ENCODE measurements at regions not wholly inside any gene's neighbourhood (a gene's known extent, or its start where the extent isn't known, plus 50 kb on each side); places are given as distances from the start of the nearest gene placed in this dataset.

DNA sequence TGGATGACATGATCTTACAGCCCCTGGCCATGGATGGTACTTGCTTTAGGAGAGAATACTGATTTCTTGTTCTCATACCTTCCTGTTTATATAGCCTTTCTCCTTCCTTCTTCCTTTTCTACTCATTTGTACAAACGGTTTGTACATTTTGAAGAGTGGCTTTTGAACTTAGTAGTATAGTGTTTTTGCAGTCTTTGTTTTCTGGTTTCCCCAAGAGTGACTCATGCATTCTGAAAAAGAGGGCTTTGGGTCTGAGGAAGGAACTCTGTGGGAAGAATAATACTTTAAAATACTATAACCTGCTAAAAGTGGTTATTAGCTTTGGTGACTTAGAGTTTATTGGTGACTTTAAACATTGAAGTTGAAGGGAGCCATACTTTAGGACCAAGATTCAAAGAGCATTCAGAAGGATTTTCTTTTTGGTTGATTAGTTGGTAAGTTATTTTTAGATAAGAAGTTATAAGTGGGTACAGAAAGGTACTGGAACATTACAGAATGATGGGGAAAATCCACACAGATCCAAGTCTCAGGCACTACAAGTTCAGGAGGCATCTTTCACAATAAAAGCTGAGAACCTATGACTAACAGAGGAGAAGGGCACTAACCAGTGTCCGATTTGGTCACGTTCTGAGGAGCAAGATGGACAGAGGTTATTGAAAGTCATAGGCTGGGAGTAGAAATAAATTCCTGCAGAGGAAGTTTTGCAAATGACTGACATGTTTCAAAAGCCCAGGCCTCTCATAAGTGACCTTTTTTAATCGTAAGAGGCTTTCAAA, 369.6 kb upstream of the AZI2 start:
- Histone ChIP-seq H3K14ac (ENCODE audit: insufficient read length) (no peak overlapping the region), H4K91ac (replicated peaks; ENCODE audit: insufficient read length, low read length) (no peak overlapping the region), H2AFZ (ENCODE audit: low read length) (no peak overlapping the region), H2BK20ac (ENCODE audit: low read length) (no peak overlapping the region), H3K23ac (ENCODE audit: insufficient read length) (no peak overlapping the region), H2BK120ac (replicated peaks; ENCODE audit: low read depth, low read length) (no peak overlapping the region), H4K5ac (ENCODE audit: insufficient read length, low read depth, low read length) (no peak overlapping the region), H2BK12ac (ENCODE audit: low read depth, low read length) (no peak overlapping the region), H2AK5ac (ENCODE audit: low read depth, low read length) (no peak overlapping the region), H3K9ac (replicated peaks in 1 of 4; ENCODE audit: extremely low read depth in 1 of 4, low read depth in 3 of 4, low read length in 3 of 4) (no peak overlapping the region), H3K4me1 (replicated peaks in 1 of 4; ENCODE audit: control insufficient read depth in 3 of 4, insufficient read depth in 4 of 4, low read length in 3 of 4) (no peaks in the 10 kb centered on the region), H3K27me3 (replicated peaks in 1 of 4; ENCODE audit: control insufficient read depth in 3 of 4, extremely low read depth in 1 of 4, insufficient read depth in 3 of 4, low read length in 3 of 4) (no peaks in the 10 kb centered on the region), H3K79me2 (ENCODE audit: control insufficient read depth in 1 of 2, insufficient read depth in 2 of 2, low read length in 2 of 2) (no peaks in the 10 kb centered on the region), H3K27ac (ENCODE audit: low read depth, low read length) (no peak overlapping the region), H4K8ac (ENCODE audit: extremely low read depth, insufficient read depth, low read length) (no peak overlapping the region), H4K20me1 (replicated peaks in 1 of 2; ENCODE audit: control insufficient read depth in 1 of 2, insufficient read depth in 2 of 2, low read length in 2 of 2) (no peaks in the 10 kb centered on the region), H3K9me3 (ENCODE audit: insufficient read depth in 2 of 2, low read depth in 1 of 2, low read length in 1 of 2) (no peaks in the 10 kb centered on the region), H3K56ac (replicated peaks; ENCODE audit: insufficient read length, low read depth, low read length) (no peak overlapping the region), H2BK5ac (ENCODE audit: low read depth, low read length) (no peak overlapping the region), H3K4me2 (ENCODE audit: insufficient read depth in 1 of 2, low read depth in 2 of 2, low read length in 2 of 2) (no peak overlapping the region), H3K4me3 (ENCODE audit: extremely low read depth in 1 of 4, insufficient read depth in 2 of 4, low read depth in 3 of 4, low read length in 4 of 4) (no peak overlapping the region), H3K18ac (ENCODE audit: extremely low read depth, low read length) (no peak overlapping the region), H3K79me1 (ENCODE audit: low read depth, low read length) (no peaks in the 10 kb centered on the region), H3K36me3 (ENCODE audit: control insufficient read depth in 2 of 4, insufficient read depth in 4 of 4, low read length in 3 of 4) (no peaks in the 10 kb centered on the region), H2BK15ac (ENCODE audit: low read length) (no peak overlapping the region), H3K23me2 (ENCODE audit: low read depth, low read length) (no peaks in the 10 kb centered on the region), H3K4ac (replicated peaks; ENCODE audit: insufficient read length, low read depth, low read length) (no peak overlapping the region)
- no peak for FAIRE-seq
- POLR2A ChIA-PET (ENCODE audit: partially characterized antibody) = no interaction called here
- no peak for DNase-seq (ENCODE audit: low read depth in 1 of 2, low spot score in 2 of 2)
- CTCF ChIA-PET (ENCODE audit: partially characterized antibody) = no interaction called here
- 83% methylated on average over 4 of the region's 4 CpGs; no CpG with 5 or more reads in 1 of the 2 experiments for WGBS, 2 experiments (ENCODE audit: extremely low coverage in 1 of 2, insufficient coverage in 1 of 2, insufficient read length in 1 of 2, insufficient replicate concordance in 2 of 2, low coverage in 1 of 2, low lambda C conversion rate in 2 of 2, missing lambda C conversion rate in 1 of 2)
- TF ChIP-seq BRCA1 (IDR thresholded peaks at IDR 0.05; ENCODE audit: low read depth, low read length) (no peak), SAP30 (IDR thresholded peaks at IDR 0.05; ENCODE audit: insufficient read depth, insufficient replicate concordance, low read length) (no peak), EGR1 (IDR thresholded peaks at IDR 0.05; ENCODE audit: borderline replicate concordance, low read depth, low read length) (no peak), NRF1 (IDR thresholded peaks at IDR 0.05; ENCODE audit: low read depth, low read length) (no peak), PHF8 (conservative IDR thresholded peaks at IDR 0.05; ENCODE audit: low read depth, low read length) (no peak), ASH2L (IDR thresholded peaks at IDR 0.05; ENCODE audit: low read length) (no peak), KDM4A (IDR thresholded peaks at IDR 0.05; ENCODE audit: low read depth, low read length, severe bottlenecking) (no peak), SIN3A (conservative IDR thresholded peaks at IDR 0.05 in 1 of 2, IDR thresholded peaks at IDR 0.05 in 1 of 2; ENCODE audit: low read depth in 1 of 2, low read length in 2 of 2) (no peak)
- TF ChIP-seq, protein P1, sequence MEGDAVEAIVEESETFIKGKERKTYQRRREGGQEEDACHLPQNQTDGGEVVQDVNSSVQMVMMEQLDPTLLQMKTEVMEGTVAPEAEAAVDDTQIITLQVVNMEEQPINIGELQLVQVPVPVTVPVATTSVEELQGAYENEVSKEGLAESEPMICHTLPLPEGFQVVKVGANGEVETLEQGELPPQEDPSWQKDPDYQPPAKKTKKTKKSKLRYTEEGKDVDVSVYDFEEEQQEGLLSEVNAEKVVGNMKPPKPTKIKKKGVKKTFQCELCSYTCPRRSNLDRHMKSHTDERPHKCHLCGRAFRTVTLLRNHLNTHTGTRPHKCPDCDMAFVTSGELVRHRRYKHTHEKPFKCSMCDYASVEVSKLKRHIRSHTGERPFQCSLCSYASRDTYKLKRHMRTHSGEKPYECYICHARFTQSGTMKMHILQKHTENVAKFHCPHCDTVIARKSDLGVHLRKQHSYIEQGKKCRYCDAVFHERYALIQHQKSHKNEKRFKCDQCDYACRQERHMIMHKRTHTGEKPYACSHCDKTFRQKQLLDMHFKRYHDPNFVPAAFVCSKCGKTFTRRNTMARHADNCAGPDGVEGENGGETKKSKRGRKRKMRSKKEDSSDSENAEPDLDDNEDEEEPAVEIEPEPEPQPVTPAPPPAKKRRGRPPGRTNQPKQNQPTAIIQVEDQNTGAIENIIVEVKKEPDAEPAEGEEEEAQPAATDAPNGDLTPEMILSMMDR (IDR thresholded peaks at IDR 0.05; ENCODE audit: control extremely low read depth in 1 of 3, insufficient read depth in 1 of 3, low read depth in 1 of 3, low read length in 3 of 3) = no peak
- TF ChIP-seq, protein P2, sequence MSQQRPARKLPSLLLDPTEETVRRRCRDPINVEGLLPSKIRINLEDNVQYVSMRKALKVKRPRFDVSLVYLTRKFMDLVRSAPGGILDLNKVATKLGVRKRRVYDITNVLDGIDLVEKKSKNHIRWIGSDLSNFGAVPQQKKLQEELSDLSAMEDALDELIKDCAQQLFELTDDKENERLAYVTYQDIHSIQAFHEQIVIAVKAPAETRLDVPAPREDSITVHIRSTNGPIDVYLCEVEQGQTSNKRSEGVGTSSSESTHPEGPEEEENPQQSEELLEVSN (IDR thresholded peaks at IDR 0.05) = no peak

All from H1 (cell line).